Nephron (organoid): ENCODE measurements at regions not wholly inside any gene's neighbourhood (a gene's known extent, or its start where the extent isn't known, plus 50 kb on each side); places are given as distances from the start of the nearest gene placed in this dataset.

Source experiments
- H3K27ac Mint-ChIP-seq, 3 experiments: 2 replicates each; pipeline ENCODE4 v1.8.0; 2020; ENCODE audit warnings: mixed read lengths in 3 of 3, mild to moderate bottlenecking in 2 of 3, moderate library complexity in 1 of 3
- H3K27me3 Mint-ChIP-seq: 2 replicates; pipeline ENCODE4 v1.8.0; 2021; ENCODE audit warnings: low read depth, mild to moderate bottlenecking, moderate library complexity, mixed read lengths
- H3K36me3 Mint-ChIP-seq: 2 replicates; pipeline ENCODE4 v1.8.0; 2020; ENCODE audit warnings: low read depth, mixed read lengths
- H3K4me1 Mint-ChIP-seq: 2 replicates; pipeline ENCODE4 v1.8.0; 2020; ENCODE audit warnings: mixed read lengths
- H3K4me3 Mint-ChIP-seq, 3 experiments: 2 replicates each; pipeline ENCODE4 v1.8.0; 2020; ENCODE audit warnings: mild to moderate bottlenecking in 3 of 3, mixed read lengths in 3 of 3, moderate library complexity in 2 of 3
- H3K9me3 Mint-ChIP-seq: 2 replicates; pipeline ENCODE4 v1.8.0; 2020; ENCODE audit warnings: mixed read lengths
- CTCF ChIP-seq, 3 experiments: fragments of 200-600 bp; sonication (generic); IDR thresholded peaks; one replicate each; pipeline ENCODE4 v1.5.0; 2021; ENCODE audit warnings: antibody characterized with exemption in 3 of 3; ENCODE audit not compliant: unreplicated experiment in 3 of 3

DNA sequence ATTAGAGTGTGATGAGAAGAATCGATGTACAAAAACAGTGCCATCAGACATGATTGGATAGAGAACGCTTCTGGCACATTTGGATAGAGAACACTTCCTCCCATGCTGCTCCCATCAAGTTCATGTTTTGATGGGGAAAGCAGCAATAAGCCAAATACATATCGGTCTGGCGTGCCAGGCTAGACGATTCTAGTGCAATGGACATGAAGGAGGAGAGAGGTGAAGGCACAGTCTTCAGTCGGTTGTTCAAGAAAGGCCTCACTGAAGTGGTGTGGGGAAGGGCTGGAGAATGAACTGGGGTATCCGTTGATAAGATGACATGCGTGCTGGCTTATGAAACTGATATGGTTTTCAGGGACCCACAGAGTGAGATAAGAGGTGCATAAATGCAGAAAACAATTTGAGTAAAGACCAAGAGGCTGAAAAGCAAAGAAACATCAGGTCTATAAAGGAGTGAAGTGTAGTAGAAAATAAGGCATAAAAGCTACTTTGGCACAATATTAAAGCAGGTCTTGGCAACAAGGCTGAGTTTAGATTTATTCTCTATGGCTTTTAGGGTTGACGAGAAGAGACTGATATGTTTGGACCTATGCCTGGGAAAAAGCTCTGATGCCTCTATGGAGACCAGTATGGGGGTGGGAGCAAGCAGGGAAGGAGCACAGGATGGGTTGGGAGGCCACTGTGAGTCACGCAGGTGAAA is 117.6 kb upstream of the PIEZO2 start:
- H3K4me1 Mint-ChIP-seq: peaks cover 47% of the 10 kb centered on the region
- no peaks in the 10 kb centered on the region for H3K27me3 Mint-ChIP-seq
- H3K4me3 Mint-ChIP-seq: peak overlapping the region; percentile 18 to 58 (median 24)
- H3K9me3 Mint-ChIP-seq: peaks cover 11% of the 10 kb centered on the region
- H3K27ac Mint-ChIP-seq: peak overlapping the region; percentile 96 to 99 (median 97)
- H3K36me3 Mint-ChIP-seq: peaks cover 10% of the 10 kb centered on the region
- TF ChIP-seq CTCF (IDR thresholded peaks at IDR 0.05; ENCODE audit: unreplicated experiment in 3 of 3): no peak

DNA sequence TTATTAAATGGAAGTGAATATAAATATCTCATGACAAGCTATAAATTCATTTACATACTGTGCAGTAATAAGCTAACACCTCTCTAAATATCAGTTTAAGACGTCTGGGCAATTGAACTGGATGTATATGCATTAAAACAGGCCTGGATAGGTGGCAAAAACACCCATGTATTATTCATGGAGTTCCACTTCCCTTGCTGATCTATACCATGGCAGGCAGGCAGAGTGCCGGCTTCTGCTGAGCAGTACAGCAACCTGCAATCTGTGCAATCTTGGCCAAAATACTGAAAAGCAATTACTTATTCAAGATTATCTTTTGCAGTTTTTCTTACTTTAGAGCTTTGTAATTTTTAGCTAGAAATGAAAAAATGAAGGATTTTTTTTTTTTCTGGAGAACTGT is 112.1 kb upstream of the PIEZO2 start:
- no peak overlapping the region for H3K4me3 Mint-ChIP-seq
- peaks cover 62% of the 10 kb centered on the region for H3K4me1 Mint-ChIP-seq
- H3K27me3 Mint-ChIP-seq: no peaks in the 10 kb centered on the region
- peak overlapping the region; percentile 78 to 92 (median 84) for H3K27ac Mint-ChIP-seq
- H3K9me3 Mint-ChIP-seq: peaks cover 11% of the 10 kb centered on the region
- no peak for TF ChIP-seq CTCF (IDR thresholded peaks at IDR 0.05; ENCODE audit: unreplicated experiment in 3 of 3)
- peaks cover 10% of the 10 kb centered on the region for H3K36me3 Mint-ChIP-seq

GRCh38 chr18:11260961-11261461 is 111.6 kb upstream of the PIEZO2 start:
- H3K4me1 Mint-ChIP-seq: peaks cover 61% of the 10 kb centered on the region
- H3K9me3 Mint-ChIP-seq: peaks cover 11% of the 10 kb centered on the region
- no peaks in the 10 kb centered on the region for H3K27me3 Mint-ChIP-seq
- H3K4me3 Mint-ChIP-seq: no peak overlapping the region
- TF ChIP-seq CTCF (IDR thresholded peaks at IDR 0.05; ENCODE audit: unreplicated experiment in 3 of 3): no peak
- peak overlapping the region; percentile 78 to 92 (median 84) for H3K27ac Mint-ChIP-seq
- H3K36me3 Mint-ChIP-seq: peaks cover 10% of the 10 kb centered on the region

DNA sequence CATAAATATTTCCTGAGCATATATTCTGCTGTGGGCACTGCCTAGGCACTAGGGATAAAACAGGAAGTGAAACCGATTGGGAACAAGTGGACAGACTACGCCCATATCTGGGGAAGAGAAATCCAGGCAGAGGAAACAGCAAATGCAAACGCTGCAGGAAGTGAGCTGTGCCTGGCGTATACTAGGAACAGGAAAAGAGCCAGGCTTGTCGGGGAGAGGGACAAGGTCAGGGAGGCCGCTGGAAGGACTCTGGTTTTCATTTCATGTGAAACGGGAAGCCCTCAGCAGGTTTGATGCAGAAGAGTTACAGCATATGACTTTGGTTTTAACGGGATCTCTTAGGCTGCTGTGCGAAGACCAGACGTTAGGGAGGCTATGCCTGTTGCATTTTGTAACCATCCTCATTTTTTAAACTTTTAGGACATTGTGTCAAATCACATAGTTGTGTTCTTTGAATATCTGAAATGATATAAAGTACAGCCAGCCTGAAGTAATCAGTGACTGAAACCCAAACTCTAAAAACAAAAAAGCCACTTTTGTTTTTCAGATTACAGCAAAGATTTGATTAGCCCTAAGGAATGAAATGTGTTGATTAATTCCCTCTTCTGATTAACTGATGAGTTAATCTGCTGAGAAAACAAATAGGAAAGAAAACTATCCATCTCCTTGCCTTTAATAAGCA is 110.2 kb upstream of the PIEZO2 start:
- Mint-ChIP-seq H3K4me1 (peaks cover 61% of the 10 kb centered on the region), H3K27ac (peak overlapping the region; percentile 62 to 92 (median 68)), H3K27me3 (no peaks in the 10 kb centered on the region)

DNA sequence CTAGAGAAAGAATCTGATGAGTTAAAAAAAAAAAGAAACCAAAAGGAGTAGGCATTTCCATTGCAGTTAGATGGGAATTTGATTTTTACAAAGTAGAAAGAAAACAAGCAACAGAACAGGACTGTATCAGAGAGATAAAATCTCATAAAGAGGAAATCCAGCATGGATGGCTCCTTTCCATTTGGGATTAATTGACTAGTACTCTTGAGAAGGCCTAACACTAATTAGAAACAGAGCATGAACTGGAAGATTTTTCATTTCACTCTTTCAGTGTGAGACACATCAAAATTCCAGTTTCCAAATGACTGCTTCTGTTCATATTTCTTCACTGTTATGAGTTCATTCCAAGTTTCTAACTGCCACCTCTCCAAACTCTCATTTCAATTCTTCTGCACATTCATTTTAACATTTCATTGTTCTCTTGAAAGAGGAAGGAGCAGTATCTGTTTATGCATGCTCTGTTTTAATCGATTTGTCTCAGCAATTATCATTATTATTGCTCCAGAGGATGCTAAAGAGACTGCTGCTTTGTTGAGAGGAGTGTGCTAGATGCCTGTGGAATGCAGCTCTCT is 108.8 kb upstream of the PIEZO2 start:
- no peaks in the 10 kb centered on the region for H3K36me3 Mint-ChIP-seq
- no peaks in the 10 kb centered on the region for H3K27me3 Mint-ChIP-seq
- H3K4me1 Mint-ChIP-seq: peaks cover 61% of the 10 kb centered on the region
- TF ChIP-seq CTCF (IDR thresholded peaks at IDR 0.05; ENCODE audit: unreplicated experiment in 3 of 3): no peak
- H3K9me3 Mint-ChIP-seq: peaks cover 2% of the 10 kb centered on the region
- peak overlapping the region in 2 of 3 experiments; percentile 17 to 23 for H3K27ac Mint-ChIP-seq
- H3K4me3 Mint-ChIP-seq: no peak overlapping the region

More for the DNA sequence above, 110.2 kb upstream of the PIEZO2 start:
- TF ChIP-seq CTCF (IDR thresholded peaks at IDR 0.05; ENCODE audit: unreplicated experiment in 3 of 3): no peak
- Mint-ChIP-seq H3K36me3 (peaks cover 7% of the 10 kb centered on the region), H3K9me3 (peaks cover 9% of the 10 kb centered on the region), H3K4me3 (no peak overlapping the region)
